Liver (tissue), 8 donors: ENCODE measurements at regions not wholly inside any gene's neighbourhood (a gene's known extent, or its start where the extent isn't known, plus 50 kb on each side); places are given as distances from the start of the nearest gene placed in this dataset.

Experiments used
- DNase-seq: peaks from one replicate; pipeline ENCODE4 v3.0.0-alpha.2; 2017; ENCODE audit warnings: low spot score
- H3K27ac ChIP-seq, 2 donors: one replicate each; pipeline ENCODE4 v1.7.0; 2013; ENCODE audit warnings: inconsistent platforms in 2 of 2, low read length in 2 of 2, control low read depth in 1 of 2, low read depth in 1 of 2, mild to moderate bottlenecking in 1 of 2
- H3K27me3 ChIP-seq, 4 donors: one replicate each; pipeline versions ENCODE4 v1.6.1 to v1.7.0; 2013; ENCODE audit warnings: low read length in 3 of 4, inconsistent platforms in 1 of 4, mild to moderate bottlenecking in 1 of 4, moderate library complexity in 1 of 4; ENCODE audit not compliant: control insufficient read depth in 4 of 4, insufficient read depth in 4 of 4
- H3K36me3 ChIP-seq, 4 donors: one replicate each; pipeline versions ENCODE4 v1.6.1 to v1.7.0; 2013; ENCODE audit warnings: low read length in 3 of 4, mild to moderate bottlenecking in 3 of 4, low read depth in 1 of 4, moderate library complexity in 1 of 4; ENCODE audit not compliant: control insufficient read depth in 4 of 4, insufficient read depth in 3 of 4
- H3K4me1 ChIP-seq, 4 donors: one replicate each; pipeline versions ENCODE4 v1.6.1 to v1.7.0; 2013; ENCODE audit warnings: low read length in 3 of 4, mild to moderate bottlenecking in 3 of 4, moderate library complexity in 1 of 4; ENCODE audit not compliant: control insufficient read depth in 4 of 4, insufficient read depth in 4 of 4
- H3K4me3 ChIP-seq, 3 donors: one replicate each; pipeline versions ENCODE4 v1.6.1 to v1.7.0; 2013; ENCODE audit warnings: low read length in 3 of 3, control low read depth in 1 of 3, low read depth in 1 of 3, mild to moderate bottlenecking in 1 of 3
- H3K9ac ChIP-seq, 2 donors: one replicate each; pipeline ENCODE4 v1.7.0; 2013; ENCODE audit warnings: low read length in 2 of 2, mild to moderate bottlenecking in 2 of 2, moderate library complexity in 2 of 2, control low read depth in 1 of 2, low read depth in 1 of 2
- H3K9me3 ChIP-seq, 4 donors: one replicate each; pipeline versions ENCODE4 v1.6.1 to v1.7.0; 2013; ENCODE audit warnings: low read length in 3 of 4; ENCODE audit not compliant: control insufficient read depth in 4 of 4
- EGR1 ChIP-seq, 2 donors: IDR thresholded peaks; 2 replicates each; pipeline ENCODE4 v1.6.1; 2016 to 2018; ENCODE audit warnings: antibody characterized with exemption in 2 of 2, low read depth in 2 of 2
- FOXA2 ChIP-seq: IDR thresholded peaks from 2 replicates; pipeline ENCODE4 v1.6.1; 2016; ENCODE audit warnings: antibody characterized with exemption
- GABPA ChIP-seq, 2 donors: IDR thresholded peaks in 1 of 2; conservative IDR thresholded peaks in 1 of 2; 2 replicates each; pipeline ENCODE4 v1.6.1; 2016; ENCODE audit warnings: antibody characterized with exemption in 2 of 2, mild to moderate bottlenecking in 1 of 2, moderate library complexity in 1 of 2
- HNF4A ChIP-seq, 2 donors: conservative IDR thresholded peaks; 2 replicates each; pipeline ENCODE4 v1.6.1; 2016; ENCODE audit warnings: antibody characterized with exemption in 2 of 2, mild to moderate bottlenecking in 2 of 2
- HNF4G ChIP-seq: IDR thresholded peaks from 2 replicates; pipeline ENCODE4 v1.6.1; 2016; ENCODE audit warnings: antibody characterized with exemption
- MAX ChIP-seq: IDR thresholded peaks from 2 replicates; pipeline ENCODE4 v1.6.1; 2016; ENCODE audit warnings: antibody characterized with exemption
- NR2F2 ChIP-seq: IDR thresholded peaks from 2 replicates; pipeline ENCODE4 v1.6.1; 2016; ENCODE audit warnings: antibody characterized with exemption
- REST ChIP-seq: IDR thresholded peaks from 2 replicates; pipeline ENCODE4 v1.6.1; 2016; ENCODE audit warnings: antibody characterized with exemption, mild to moderate bottlenecking
- RXRA ChIP-seq, 2 donors: IDR thresholded peaks; 2 replicates each; pipeline ENCODE4 v1.6.1; 2017 to 2018; ENCODE audit warnings: antibody characterized with exemption in 2 of 2, mild to moderate bottlenecking in 1 of 2
- SP1 ChIP-seq: IDR thresholded peaks from 2 replicates; pipeline ENCODE4 v1.6.1; 2018; ENCODE audit warnings: antibody characterized with exemption, mild to moderate bottlenecking
- TAF1 ChIP-seq: conservative IDR thresholded peaks from 2 replicates; pipeline ENCODE4 v1.6.1; 2016; ENCODE audit warnings: antibody characterized with exemption, mild to moderate bottlenecking
- WGBS: extraction: QIAGEN DNeasy Blood & Tissue Kit; methylation state at CpG from one replicate; pipeline ENCODE4 v1.1.7; 2013; 5-methylcytosine and 5-hydroxymethylcytosine counted together
- TF ChIP-seq, protein P1 (sequence below): fragments of 150-350 bp; IDR thresholded peaks from 2 replicates; pipeline ENCODE4 v1.5.1; 2017; ENCODE audit warnings: improper control_type of control experiment, low read depth, low read length; ENCODE audit not compliant: missing input control
- donor health status: healthy.
- donor health status: healthy.
- donor health status: healthy.
- donor health status: healthy.
- donor health status: healthy.

GRCh38 chr11:119513806-119514170, 90.8 kb upstream of the THY1 start (continued):
- TF ChIP-seq REST, result no peak
- TF ChIP-seq RXRA (IDR thresholded peaks at IDR 0.05), result no peak
- no peak for TF ChIP-seq FOXA2

- WGBS, result 74% methylated on average over 12 of the region's 12 CpGs
- no peak overlapping the region for H3K27ac ChIP-seq
- H3K9ac ChIP-seq, result no peak overlapping the region
- H3K9me3 ChIP-seq, result no peaks in the 10 kb centered on the region
- TF ChIP-seq TAF1 (no peak), GABPA (IDR thresholded peaks at IDR 0.05 in 1 of 2, conservative IDR thresholded peaks at IDR 0.05 in 1 of 2) (no peak), EGR1 (IDR thresholded peaks at IDR 0.05; ENCODE audit: low read depth in 2 of 2) (no peak), HNF4A (conservative IDR thresholded peaks at IDR 0.05) (no peak), FOXA2 (no peak), NR2F2 (no peak), REST (no peak), HNF4G (no peak), MAX (no peak), SP1 (no peak)
- TF ChIP-seq, protein P1, sequence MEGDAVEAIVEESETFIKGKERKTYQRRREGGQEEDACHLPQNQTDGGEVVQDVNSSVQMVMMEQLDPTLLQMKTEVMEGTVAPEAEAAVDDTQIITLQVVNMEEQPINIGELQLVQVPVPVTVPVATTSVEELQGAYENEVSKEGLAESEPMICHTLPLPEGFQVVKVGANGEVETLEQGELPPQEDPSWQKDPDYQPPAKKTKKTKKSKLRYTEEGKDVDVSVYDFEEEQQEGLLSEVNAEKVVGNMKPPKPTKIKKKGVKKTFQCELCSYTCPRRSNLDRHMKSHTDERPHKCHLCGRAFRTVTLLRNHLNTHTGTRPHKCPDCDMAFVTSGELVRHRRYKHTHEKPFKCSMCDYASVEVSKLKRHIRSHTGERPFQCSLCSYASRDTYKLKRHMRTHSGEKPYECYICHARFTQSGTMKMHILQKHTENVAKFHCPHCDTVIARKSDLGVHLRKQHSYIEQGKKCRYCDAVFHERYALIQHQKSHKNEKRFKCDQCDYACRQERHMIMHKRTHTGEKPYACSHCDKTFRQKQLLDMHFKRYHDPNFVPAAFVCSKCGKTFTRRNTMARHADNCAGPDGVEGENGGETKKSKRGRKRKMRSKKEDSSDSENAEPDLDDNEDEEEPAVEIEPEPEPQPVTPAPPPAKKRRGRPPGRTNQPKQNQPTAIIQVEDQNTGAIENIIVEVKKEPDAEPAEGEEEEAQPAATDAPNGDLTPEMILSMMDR, result no peak
- H3K27me3 ChIP-seq, result no peaks in the 10 kb centered on the region
- no peak for DNase-seq
- H3K4me1 ChIP-seq, result no peaks in the 10 kb centered on the region
- no peaks in the 10 kb centered on the region for H3K36me3 ChIP-seq
- no peak overlapping the region for H3K4me3 ChIP-seq
These were observed 90.3 kb upstream of the THY1 start for GRCh38 chr11:119513131-119513805.
